ENCODE measurements at regions not wholly inside any gene's neighbourhood (a gene's known extent, or its start where the extent isn't known, plus 50 kb on each side); places are given as distances from the start of the nearest gene placed in this dataset.
A peak's percentile ranks its signal among the peaks of the same experiment; 100 is the strongest.

GRCh38 chr3:174639406-174639805 is 219.7 kb upstream of the NAALADL2 start:
- no peaks in the 10 kb centered on the region for H3K36me3 ChIP-seq (ENCODE audit: control insufficient read depth in 2 of 3, insufficient read depth in 3 of 3, low read length in 3 of 3)
- intact Hi-C loops (cut with DNase I) = no loop called here
- no peak overlapping the region for H3K9ac ChIP-seq (ENCODE audit: low read length in 3 of 3)
- H3K9me3 ChIP-seq (ENCODE audit: control insufficient read depth in 2 of 3, insufficient read depth in 1 of 3, low read length in 3 of 3) = no peaks in the 10 kb centered on the region
- no peak overlapping the region for H3K4me3 ChIP-seq (ENCODE audit: low read length in 3 of 3)
- H3K27ac ChIP-seq (ENCODE audit: low read depth in 2 of 2, low read length in 2 of 2) = no peak overlapping the region
- FAIRE-seq = no peak
- H3K27me3 ChIP-seq (ENCODE audit: control insufficient read depth, insufficient read depth, low read length) = no peaks in the 10 kb centered on the region
- DNase-seq = no peak
- TF ChIP-seq CTCF (IDR thresholded peaks at IDR 0.05; ENCODE audit: borderline replicate concordance, extremely low read depth, insufficient read depth) = no peak
- no peaks in the 10 kb centered on the region for H3K4me1 ChIP-seq (ENCODE audit: control insufficient read depth in 2 of 3, insufficient read depth in 2 of 3, low read depth in 1 of 3, low read length in 3 of 3)

- Histone ChIP-seq H3K36me3 (ENCODE audit: control insufficient read depth in 2 of 3, insufficient read depth in 3 of 3, low read length in 3 of 3) (no peaks in the 10 kb centered on the region), H3K27me3 (ENCODE audit: control insufficient read depth, insufficient read depth, low read length) (no peaks in the 10 kb centered on the region), H3K27ac (ENCODE audit: low read depth in 2 of 2, low read length in 2 of 2) (no peak overlapping the region), H3K4me3 (ENCODE audit: low read length in 3 of 3) (no peak overlapping the region), H3K4me1 (ENCODE audit: control insufficient read depth in 2 of 3, insufficient read depth in 2 of 3, low read depth in 1 of 3, low read length in 3 of 3) (no peaks in the 10 kb centered on the region), H3K9me3 (ENCODE audit: control insufficient read depth in 2 of 3, insufficient read depth in 1 of 3, low read length in 3 of 3) (no peaks in the 10 kb centered on the region), H3K9ac (ENCODE audit: low read length in 3 of 3) (no peak overlapping the region)
- FAIRE-seq = no peak
- no peak for TF ChIP-seq CTCF (IDR thresholded peaks at IDR 0.05; ENCODE audit: borderline replicate concordance, extremely low read depth, insufficient read depth)
- peak in 1 of 5 donors; percentile 16 for DNase-seq
- intact Hi-C loops (cut with DNase I) = no loop called here
These were observed 219.2 kb upstream of the NAALADL2 start for GRCh38 chr3:174639970-174640369.

GRCh38 chr3:174640932-174641331 is 218.2 kb upstream of the NAALADL2 start:
- FAIRE-seq = no peak
- Histone ChIP-seq H3K9me3 (ENCODE audit: control insufficient read depth in 2 of 3, insufficient read depth in 1 of 3, low read length in 3 of 3) (no peaks in the 10 kb centered on the region), H3K36me3 (ENCODE audit: control insufficient read depth in 2 of 3, insufficient read depth in 3 of 3, low read length in 3 of 3) (no peaks in the 10 kb centered on the region), H3K9ac (ENCODE audit: low read length in 3 of 3) (no peak overlapping the region), H3K27me3 (ENCODE audit: control insufficient read depth, insufficient read depth, low read length) (no peaks in the 10 kb centered on the region), H3K4me3 (ENCODE audit: low read length in 3 of 3) (no peak overlapping the region), H3K4me1 (ENCODE audit: control insufficient read depth in 2 of 3, insufficient read depth in 2 of 3, low read depth in 1 of 3, low read length in 3 of 3) (no peaks in the 10 kb centered on the region), H3K27ac (ENCODE audit: low read depth in 2 of 2, low read length in 2 of 2) (no peak overlapping the region)
- peak in 1 of 5 donors; percentile 56 for DNase-seq
- intact Hi-C loops (cut with DNase I) = no loop called here
- TF ChIP-seq CTCF (IDR thresholded peaks at IDR 0.05; ENCODE audit: borderline replicate concordance, extremely low read depth, insufficient read depth) = no peak

- Histone ChIP-seq H3K9ac (ENCODE audit: low read length in 3 of 3) (no peak overlapping the region), H3K4me3 (ENCODE audit: low read length in 3 of 3) (no peak overlapping the region), H3K36me3 (ENCODE audit: control insufficient read depth in 2 of 3, insufficient read depth in 3 of 3, low read length in 3 of 3) (no peaks in the 10 kb centered on the region), H3K4me1 (ENCODE audit: control insufficient read depth in 2 of 3, insufficient read depth in 2 of 3, low read depth in 1 of 3, low read length in 3 of 3) (no peaks in the 10 kb centered on the region), H3K27ac (ENCODE audit: low read depth in 2 of 2, low read length in 2 of 2) (no peak overlapping the region), H3K9me3 (ENCODE audit: control insufficient read depth in 2 of 3, insufficient read depth in 1 of 3, low read length in 3 of 3) (no peaks in the 10 kb centered on the region), H3K27me3 (ENCODE audit: control insufficient read depth, insufficient read depth, low read length) (no peaks in the 10 kb centered on the region)
- intact Hi-C loops (cut with DNase I) = no loop called here
- no peak for DNase-seq
- no peak for FAIRE-seq
- no peak for TF ChIP-seq CTCF (IDR thresholded peaks at IDR 0.05; ENCODE audit: borderline replicate concordance, extremely low read depth, insufficient read depth)
These were observed 214.8 kb upstream of the NAALADL2 start for GRCh38 chr3:174644287-174644686.

Measured in kidney (tissue), 13 donors.